ENCODE measurements at regions not wholly inside any gene's neighbourhood (a gene's known extent, or its start where the extent isn't known, plus 50 kb on each side); places are given as distances from the start of the nearest gene placed in this dataset.

GRCh38 chr5:171705830-171706468 is 79.7 kb upstream of the SMIM23 start (continued):
- TF ChIP-seq REST (IDR thresholded peaks at IDR 0.05), result no peak
- no peak for TF ChIP-seq CHD4 (IDR thresholded peaks at IDR 0.05; ENCODE audit: borderline replicate concordance)
- no peak for TF ChIP-seq JUN (IDR thresholded peaks at IDR 0.05)
- no peak for TF ChIP-seq ZNF302 (CRISPR knock-in tag; IDR thresholded peaks at IDR 0.05)

GRCh38 chr5:171706736-171707441 is 78.7 kb upstream of the SMIM23 start:
- no peak for FAIRE-seq

More at GRCh38 chr5:171706736-171707441, 78.7 kb upstream of the SMIM23 start:
- CTCF ChIA-PET, result interaction anchor here (0.6 to 0.8 kb wide), 2 partner anchors 25 to 697 kb away, joined by 3 read pairs; no protein-coding TSS in a partner anchor
- ATAC-seq (no peak), DNase-seq (ENCODE audit: low read depth in 1 of 2, low spot score in 1 of 2) (no peak)
- no peak for TF ChIP-seq FOXS1 (CRISPR knock-in tag; IDR thresholded peaks at IDR 0.05)
- no peak for TF ChIP-seq RAD21 (conservative IDR thresholded peaks at IDR 0.05 in 1 of 2, IDR thresholded peaks at IDR 0.05 in 1 of 2)
- TF ChIP-seq HOXA7 (CRISPR knock-in tag; IDR thresholded peaks at IDR 0.05), result no peak
- TF ChIP-seq MAFK (IDR thresholded peaks at IDR 0.05; ENCODE audit: partially characterized antibody), result no peak
- TF ChIP-seq ELK1 (IDR thresholded peaks at IDR 0.05; ENCODE audit: low read depth, low read length), result no peak
- no peak for TF ChIP-seq SREBF2 (IDR thresholded peaks at IDR 0.05)
- TF ChIP-seq ESRRA (IDR thresholded peaks at IDR 0.05; ENCODE audit: borderline replicate concordance, low read length), result no peak
- TF ChIP-seq HEYL (CRISPR knock-in tag; IDR thresholded peaks at IDR 0.05), result no peak
- no peak for TF ChIP-seq REST (IDR thresholded peaks at IDR 0.05)
- TF ChIP-seq ATOH8 (CRISPR knock-in tag; IDR thresholded peaks at IDR 0.05; ENCODE audit: low read depth), result no peak
- TF ChIP-seq PBX3 (IDR thresholded peaks at IDR 0.05), result no peak
- TF ChIP-seq BHLHE40 (IDR thresholded peaks at IDR 0.05; ENCODE audit: low read depth, low read length), result no peak
- TF ChIP-seq HMGXB4 (CRISPR knock-in tag; IDR thresholded peaks at IDR 0.05; ENCODE audit: borderline replicate concordance), result no peak
- TF ChIP-seq RFX5 (IDR thresholded peaks at IDR 0.05), result no peak
- TF ChIP-seq CHD4 (IDR thresholded peaks at IDR 0.05; ENCODE audit: borderline replicate concordance), result no peak
- no peak for TF ChIP-seq KDM5A (IDR thresholded peaks at IDR 0.05)
- TF ChIP-seq NFE2L2 (conservative IDR thresholded peaks at IDR 0.05; ENCODE audit: low read length), result no peak
- H3K4me2 ChIP-seq, result no peak overlapping the region
- no peak overlapping the region for H3K4me3 ChIP-seq
- no peak overlapping the region for H3K27ac ChIP-seq
- H3K9me3 ChIP-seq, result no peaks in the 10 kb centered on the region
- WGBS (ENCODE audit: missing lambda C conversion rate), result 100% methylated on average over 2 of the region's 2 CpGs
- no peaks in the 10 kb centered on the region for H3K4me1 ChIP-seq
- POLR2A ChIA-PET, result no interaction called here
